DMS114 treated with DMSO at 0.1 percent for 48 hours (cell line): ENCODE measurements at regions not wholly inside any gene's neighbourhood (a gene's known extent, or its start where the extent isn't known, plus 50 kb on each side); places are given as distances from the start of the nearest gene placed in this dataset.
"Not testable (repeated sequence)": the region's sequence is repeated elsewhere in the genome, so short reads cannot be mapped to it uniquely, and the experiment has no call there.

Source experiments
- DNase-seq: peaks from one replicate; lab custom pipeline; 2025; ENCODE audit not compliant: unreplicated experiment; lab: John Stamatoyannopoulos, UW

DNA sequence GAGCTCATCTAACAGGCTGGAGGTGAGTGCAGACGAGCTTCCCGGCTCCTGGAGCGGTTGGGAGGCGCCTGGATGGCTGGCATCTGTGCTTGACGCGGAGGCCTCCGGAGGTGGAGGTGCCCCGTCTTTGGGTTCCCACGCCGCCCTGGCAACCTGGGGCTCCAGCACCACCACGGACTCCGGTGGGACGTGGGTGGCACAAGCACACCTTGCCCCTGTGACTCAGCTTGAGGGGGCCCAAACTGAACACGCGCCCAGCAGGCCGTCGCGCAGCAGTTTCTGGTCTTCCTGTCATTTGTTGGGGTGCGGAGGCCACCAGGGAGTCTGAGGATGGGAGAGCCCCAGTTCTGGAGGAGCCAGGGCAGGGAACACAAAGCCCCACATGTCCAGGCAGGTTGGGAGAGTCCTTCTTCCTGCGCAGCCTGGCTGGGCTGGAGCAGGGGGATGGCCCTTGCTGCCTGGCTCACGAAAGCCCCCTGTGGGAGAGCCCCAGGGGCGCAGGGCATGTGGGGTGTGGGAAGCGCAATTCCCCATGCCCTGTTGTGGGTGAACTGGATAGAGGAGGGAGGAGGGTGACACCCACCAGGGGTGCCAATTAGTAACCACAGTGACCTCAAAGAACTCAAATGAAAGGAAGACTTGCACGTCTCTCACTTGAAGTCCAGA is 1378.6 kb upstream of the DEFB115 start:
- DNase-seq = no peak

DNA sequence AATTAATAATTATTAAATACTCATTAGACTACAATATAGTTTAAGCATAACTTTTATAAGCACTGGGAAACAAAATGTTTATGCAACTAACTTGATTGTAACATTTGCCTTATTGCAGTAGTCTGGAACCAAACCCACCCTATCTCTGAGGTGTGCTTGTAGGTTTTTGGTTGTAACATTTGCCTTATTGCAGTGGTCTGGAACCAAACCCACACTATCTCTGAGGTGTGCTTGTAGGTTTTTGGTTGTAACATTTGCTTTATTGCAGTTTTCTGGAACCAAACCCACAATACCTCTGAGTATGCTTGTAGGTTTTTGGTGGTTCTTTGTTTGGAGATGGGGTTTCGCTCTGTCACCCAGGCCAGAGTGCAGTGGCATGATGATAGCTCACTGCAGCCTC is 1376.4 kb upstream of the DEFB115 start:
- DNase-seq = not testable (repeated sequence)

DNA sequence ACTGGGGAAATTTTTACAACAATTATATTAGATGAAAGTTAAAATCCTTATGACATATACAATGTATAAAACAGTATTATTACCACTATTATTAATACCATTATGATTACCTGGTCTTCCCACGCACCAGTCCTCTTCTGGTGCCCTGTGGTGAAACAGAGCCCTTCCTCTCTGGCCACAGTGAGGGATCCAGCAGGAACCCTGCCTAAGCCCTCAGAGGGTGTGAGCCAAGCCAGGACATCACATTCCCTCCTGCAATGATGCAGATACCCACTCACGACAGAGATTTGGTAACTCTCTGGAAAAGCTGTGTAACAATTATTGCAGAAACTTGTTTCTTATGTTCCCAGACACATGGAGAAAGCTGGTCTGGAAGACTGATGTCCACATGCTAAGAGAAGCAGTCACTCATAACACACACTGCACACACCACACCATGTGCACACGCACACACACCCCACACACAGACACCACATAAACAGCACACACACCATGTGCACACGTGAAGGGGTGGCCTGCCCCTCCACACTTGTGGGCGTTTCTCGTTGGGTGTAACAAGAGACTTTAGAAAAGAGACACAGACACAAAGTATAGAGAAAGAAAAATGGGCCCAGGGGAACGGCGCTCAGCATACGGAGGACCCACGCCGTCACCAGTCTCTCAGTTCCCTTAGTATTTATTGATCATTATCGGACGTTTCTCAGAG is 1373.8 kb upstream of the DEFB115 start:
- not testable (repeated sequence) for DNase-seq

GRCh38 chr20:29884322-29884721 is 1373.1 kb upstream of the DEFB115 start:
- DNase-seq = not testable (repeated sequence)

GRCh38 chr20:29885282-29886185 is 1371.9 kb upstream of the DEFB115 start:
- DNase-seq = not testable (repeated sequence)

- DNase-seq = not testable (repeated sequence)
Measured at GRCh38 chr20:29891555-29891954, 1365.9 kb upstream of the DEFB115 start.
